Omental fat pad (tissue), 3 donors: ENCODE measurements at regions not wholly inside any gene's neighbourhood (a gene's known extent, or its start where the extent isn't known, plus 50 kb on each side); places are given as distances from the start of the nearest gene placed in this dataset.

Experiments used
- ATAC-seq: fragments of 150-250 bp; one replicate; pipeline ENCODE4 v1.9.1; 2016; ENCODE audit warnings: mild to moderate bottlenecking, moderate library complexity; ENCODE audit not compliant: low FRiP score
- DNase-seq: peaks from one replicate; pipeline ENCODE4 v3.0.0-alpha.2; 2019; ENCODE audit warnings: low spot score
- TF ChIP-seq, protein P1 (sequence below), 3 donors: fragments of 450-650 bp; IDR thresholded peaks; one replicate each; pipeline ENCODE4 v1.5.1; 2016 to 2017; ENCODE audit warnings: antibody characterized with exemption in 3 of 3, mild to moderate bottlenecking in 3 of 3, moderate library complexity in 2 of 3

GRCh38 chr5:156094001-156094400 is 233.0 kb upstream of the SGCD start:
- no peak for ATAC-seq
- TF ChIP-seq, protein P1, sequence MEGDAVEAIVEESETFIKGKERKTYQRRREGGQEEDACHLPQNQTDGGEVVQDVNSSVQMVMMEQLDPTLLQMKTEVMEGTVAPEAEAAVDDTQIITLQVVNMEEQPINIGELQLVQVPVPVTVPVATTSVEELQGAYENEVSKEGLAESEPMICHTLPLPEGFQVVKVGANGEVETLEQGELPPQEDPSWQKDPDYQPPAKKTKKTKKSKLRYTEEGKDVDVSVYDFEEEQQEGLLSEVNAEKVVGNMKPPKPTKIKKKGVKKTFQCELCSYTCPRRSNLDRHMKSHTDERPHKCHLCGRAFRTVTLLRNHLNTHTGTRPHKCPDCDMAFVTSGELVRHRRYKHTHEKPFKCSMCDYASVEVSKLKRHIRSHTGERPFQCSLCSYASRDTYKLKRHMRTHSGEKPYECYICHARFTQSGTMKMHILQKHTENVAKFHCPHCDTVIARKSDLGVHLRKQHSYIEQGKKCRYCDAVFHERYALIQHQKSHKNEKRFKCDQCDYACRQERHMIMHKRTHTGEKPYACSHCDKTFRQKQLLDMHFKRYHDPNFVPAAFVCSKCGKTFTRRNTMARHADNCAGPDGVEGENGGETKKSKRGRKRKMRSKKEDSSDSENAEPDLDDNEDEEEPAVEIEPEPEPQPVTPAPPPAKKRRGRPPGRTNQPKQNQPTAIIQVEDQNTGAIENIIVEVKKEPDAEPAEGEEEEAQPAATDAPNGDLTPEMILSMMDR (IDR thresholded peaks at IDR 0.05), result no peak
- no peak for DNase-seq

DNA sequence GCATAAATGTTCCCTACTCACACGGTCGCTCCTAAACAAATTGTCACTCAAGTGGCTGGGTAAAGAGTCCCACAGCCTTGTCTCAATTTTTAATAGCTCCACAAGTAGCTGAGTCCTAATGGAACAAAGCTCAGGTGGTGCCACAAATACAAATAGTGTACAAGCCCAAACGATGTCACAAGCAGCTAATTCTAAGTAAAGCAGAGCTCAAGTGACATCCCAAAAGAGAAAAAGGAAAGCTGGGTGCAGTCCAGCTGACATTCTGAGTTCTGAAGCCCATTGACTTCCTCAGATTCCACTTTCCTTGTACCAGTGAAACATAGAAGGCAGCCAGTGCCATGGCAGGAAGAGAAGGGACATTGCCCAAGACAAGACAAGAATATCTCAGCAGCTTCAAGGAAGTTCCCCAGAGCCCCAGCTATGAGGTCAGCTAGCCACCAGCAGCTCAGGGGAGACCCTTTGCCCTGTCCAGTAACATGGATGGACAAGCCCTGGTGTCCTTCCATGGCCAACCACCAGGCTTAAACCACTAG is 231.2 kb upstream of the SGCD start:
- no peak for ATAC-seq
- TF ChIP-seq, protein P1 (IDR thresholded peaks at IDR 0.05), result no peak
- no peak for DNase-seq

DNA sequence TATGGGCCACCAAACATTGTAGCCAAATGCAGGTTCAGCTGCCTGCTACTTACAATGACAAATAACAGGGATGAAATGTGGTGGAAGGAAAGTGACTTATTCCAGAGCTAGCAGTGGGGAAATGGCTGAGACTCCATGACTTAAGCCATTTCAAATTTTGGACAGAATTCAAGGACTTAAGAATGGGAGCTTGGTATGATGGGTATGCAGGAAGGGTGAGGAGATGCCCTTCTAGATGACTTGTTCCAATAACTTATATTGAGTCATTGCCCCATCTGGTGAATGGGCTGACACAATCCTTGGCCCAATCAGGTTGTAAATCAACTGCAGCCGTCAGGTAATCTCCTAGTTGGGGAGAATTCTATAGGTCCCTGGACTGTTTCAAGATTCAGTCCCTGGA is 230.7 kb upstream of the SGCD start:
- TF ChIP-seq, protein P1 (IDR thresholded peaks at IDR 0.05), result no peak
- DNase-seq (no peak), ATAC-seq (no peak)

- DNase-seq, result no peak
- TF ChIP-seq, protein P1 (IDR thresholded peaks at IDR 0.05), result no peak
- ATAC-seq, result no peak
Observed at GRCh38 chr5:156103155-156103885, 223.6 kb upstream of the SGCD start.

DNA sequence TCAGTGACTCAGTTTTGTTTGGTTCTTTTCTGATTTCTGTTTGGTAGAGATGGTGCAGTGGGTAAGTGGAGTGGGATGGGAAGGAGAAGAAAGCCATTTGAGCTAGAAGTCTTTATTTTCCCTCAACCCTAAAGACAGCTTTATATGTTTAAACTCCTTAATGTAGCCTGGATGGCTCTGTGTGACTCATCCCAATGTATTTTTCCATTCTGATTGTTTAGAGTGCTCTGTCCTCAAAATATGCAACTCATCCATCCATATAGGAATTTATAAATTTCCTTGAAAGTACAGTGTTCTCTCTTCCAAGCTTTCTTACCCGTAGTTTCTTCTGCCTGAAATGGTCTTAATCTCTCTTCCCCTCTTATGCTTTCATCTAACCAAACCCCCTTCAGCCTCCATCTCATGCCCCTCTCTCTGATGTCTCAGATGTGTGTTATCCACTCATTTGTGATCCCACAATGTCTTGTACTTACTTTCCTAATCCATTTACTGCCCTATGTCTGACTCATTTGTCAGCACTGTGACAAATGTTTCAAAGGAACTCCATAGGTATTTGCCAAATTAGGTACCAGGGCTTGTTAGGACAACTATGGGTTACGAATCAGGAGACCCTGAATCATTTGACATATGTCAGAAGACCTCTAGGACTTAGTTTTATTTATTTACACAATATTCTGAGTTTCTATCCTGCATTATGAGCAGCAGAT is 217.5 kb upstream of the SGCD start:
- DNase-seq (no peak), ATAC-seq (no peak)
- TF ChIP-seq, protein P1 (IDR thresholded peaks at IDR 0.05), result no peak

DNA sequence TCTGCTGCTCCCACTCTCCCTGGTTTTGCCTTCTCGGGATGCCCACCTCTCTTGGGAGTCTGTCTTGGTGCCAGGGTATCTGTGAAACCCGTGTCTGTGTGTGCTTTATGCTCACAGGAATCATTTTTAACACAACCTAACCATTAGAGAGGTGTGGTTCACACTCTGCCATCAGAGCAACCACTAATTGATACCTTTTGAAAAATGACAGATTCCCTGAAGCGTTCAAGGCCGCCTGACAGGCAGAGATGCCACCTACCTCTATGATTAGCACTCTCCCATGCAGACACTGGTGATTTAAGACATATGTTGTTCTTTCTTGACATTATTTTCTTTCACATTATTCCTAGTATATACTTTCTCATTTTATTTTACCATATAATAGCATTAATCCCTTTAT is 207.3 kb upstream of the SGCD start:
- ATAC-seq, result no peak
- DNase-seq, result no peak
- TF ChIP-seq, protein P1 (IDR thresholded peaks at IDR 0.05), result no peak
